ENCODE measurements at regions not wholly inside any gene's neighbourhood (a gene's known extent, or its start where the extent isn't known, plus 50 kb on each side); places are given as distances from the start of the nearest gene placed in this dataset.

DNA sequence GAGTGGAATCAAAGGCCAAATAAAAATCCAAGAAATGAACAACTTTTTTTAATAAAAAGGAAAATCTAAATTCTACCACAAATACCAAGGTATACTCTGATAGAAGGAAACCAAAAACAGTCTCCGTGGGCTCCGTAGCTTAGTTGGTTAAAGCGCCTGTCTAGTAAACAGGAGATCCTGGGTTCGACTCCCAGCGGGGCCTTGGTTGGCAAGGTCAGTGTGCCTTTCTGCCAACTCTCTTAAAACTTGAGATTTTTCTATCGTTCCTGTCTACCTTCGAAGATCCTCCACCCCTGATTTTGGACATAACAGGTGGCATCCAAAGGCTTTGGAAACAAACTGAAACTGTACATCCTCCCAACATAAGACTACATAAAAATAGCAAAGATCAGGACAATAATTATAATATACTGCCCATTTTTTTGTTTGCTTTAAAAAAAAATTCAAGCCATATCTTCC lies 197.9 kb downstream of the TRIM27 start:
- TF ChIP-seq POLR2A (IDR thresholded peaks at IDR 0.05; ENCODE audit: low read depth, low read length), result no peak
- no peak for TF ChIP-seq POLR2AphosphoS5 (IDR thresholded peaks at IDR 0.05; ENCODE audit: low read depth, low read length)
- no peak for TF ChIP-seq TAF1 (IDR thresholded peaks at IDR 0.05; ENCODE audit: borderline replicate concordance, low read depth, low read length)

Data from GM12892 (cell line).